Activated CD8-positive, alpha-beta T cell treated with anti-CD3 and anti-CD28 coated beads for 36 hours (primary cell): ENCODE measurements at regions not wholly inside any gene's neighbourhood (a gene's known extent, or its start where the extent isn't known, plus 50 kb on each side); places are given as distances from the start of the nearest gene placed in this dataset.
"Not testable (repeated sequence)": the region's sequence is repeated elsewhere in the genome, so short reads cannot be mapped to it uniquely, and the experiment has no call there.

Experiments
- ATAC-seq: fragments of 200-7000 bp; cut with Tn5 transposase; one replicate; pipeline ENCODE4 v1.10.0; 2021; ENCODE audit warnings: mild to moderate bottlenecking, moderate library complexity
- CTCF ChIA-PET: fragments of 350-600 bp; sonication (Branson Sonifier 250); formaldehyde crosslinking; loops from one replicate; lab custom pipeline; 2021; ENCODE audit warnings: antibody characterized with exemption; lab: Charles Lee
- POLR2A ChIA-PET: fragments of 350-600 bp; sonication (Branson Sonifier 250); formaldehyde crosslinking; loops from one replicate; lab custom pipeline; 2021; ENCODE audit warnings: antibody characterized with exemption; lab: Charles Lee
- DNase-seq: peaks from one replicate; pipeline ENCODE4 v3.0.0-alpha.2; 2020
- H3K27ac Mint-ChIP-seq: one replicate; pipeline ENCODE4 v1.8.0; 2021; ENCODE audit warnings: mild to moderate bottlenecking, mixed read lengths
- H3K27me3 Mint-ChIP-seq: one replicate; pipeline ENCODE4 v1.8.0; 2021; ENCODE audit warnings: mixed read lengths
- H3K36me3 Mint-ChIP-seq: one replicate; pipeline ENCODE4 v1.8.0; 2021; ENCODE audit warnings: low read depth, mixed read lengths
- H3K4me1 Mint-ChIP-seq: one replicate; pipeline ENCODE4 v1.8.0; 2021; ENCODE audit warnings: low read depth, mixed read lengths
- H3K4me3 Mint-ChIP-seq: one replicate; pipeline ENCODE4 v1.8.0; 2021; ENCODE audit warnings: mild to moderate bottlenecking, moderate library complexity, mixed read lengths
- H3K9me3 Mint-ChIP-seq: one replicate; pipeline ENCODE4 v1.8.0; 2021; ENCODE audit warnings: mixed read lengths
- CTCF ChIP-seq: fragments of 200-600 bp; IDR thresholded peaks from one replicate; pipeline ENCODE4 v1.8.0; 2022; ENCODE audit warnings: antibody characterized with exemption, mild to moderate bottlenecking
- intact Hi-C: fragments of 100-400 bp; cut with micrococcal nuclease; formaldehyde crosslinking; loops from one replicate; pipeline ENCODE4 v1.10.0; 2022

- H3K36me3 Mint-ChIP-seq, H3K27me3 Mint-ChIP-seq, H3K27ac Mint-ChIP-seq, intact Hi-C loops, CTCF ChIA-PET, DNase-seq, H3K4me3 Mint-ChIP-seq, ATAC-seq, H3K9me3 Mint-ChIP-seq, H3K4me1 Mint-ChIP-seq, POLR2A ChIA-PET: not testable (repeated sequence)
Measured at GRCh38 chrX:134311994-134312393, 61.1 kb upstream of the PHF6 start.

- Mint-ChIP-seq H3K27ac (no peak overlapping the region), H3K36me3 (peaks cover 7% of the 10 kb centered on the region), H3K4me1 (no peaks in the 10 kb centered on the region), H3K4me3 (no peak overlapping the region), H3K9me3 (peaks cover 10% of the 10 kb centered on the region), H3K27me3 (no peaks in the 10 kb centered on the region)
- intact Hi-C loops, result no loop called here
- ChIA-PET POLR2A (no interaction called here), CTCF (no interaction called here)
- DNase-seq (no peak), ATAC-seq (no peak)
- TF ChIP-seq CTCF, result no peak
Measured at GRCh38 chrX:134313418-134313817, 59.7 kb upstream of the PHF6 start.

DNA sequence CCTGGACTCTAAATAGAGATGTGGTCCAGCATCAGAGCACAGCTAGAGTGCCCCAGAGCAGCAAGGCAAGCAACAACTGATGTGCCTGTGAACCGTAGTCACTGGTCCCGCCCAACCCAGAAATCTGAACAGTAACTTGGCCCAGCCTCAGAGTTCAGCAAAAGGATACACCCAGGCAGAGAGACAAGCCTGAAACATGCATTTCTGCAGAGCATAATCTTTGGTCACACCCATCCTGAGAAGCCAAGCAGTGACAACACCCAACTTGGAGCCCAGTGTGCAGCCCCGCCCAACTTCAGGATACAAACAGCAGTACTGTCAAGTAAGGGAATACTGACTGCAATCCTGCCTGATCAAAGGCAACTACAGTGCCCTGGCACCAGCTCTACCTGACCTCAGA lies 57.2 kb upstream of the PHF6 start:
- Mint-ChIP-seq H3K27ac (no peak overlapping the region), H3K4me1 (no peaks in the 10 kb centered on the region), H3K9me3 (peaks cover 10% of the 10 kb centered on the region), H3K4me3 (no peak overlapping the region), H3K27me3 (no peaks in the 10 kb centered on the region), H3K36me3 (peaks cover 7% of the 10 kb centered on the region)
- TF ChIP-seq CTCF, result no peak
- intact Hi-C loops, result no loop called here
- no peak for ATAC-seq
- ChIA-PET POLR2A (no interaction called here), CTCF (interaction anchor here (1.2 kb wide), 1 partner anchor 21 kb away, joined by 3 read pairs; no protein-coding TSS in a partner anchor)
- DNase-seq, result no peak
